PC-9 (cell line): ENCODE measurements at regions not wholly inside any gene's neighbourhood (a gene's known extent, or its start where the extent isn't known, plus 50 kb on each side); places are given as distances from the start of the nearest gene placed in this dataset.
A peak's percentile ranks its signal among the peaks of the same experiment; 100 is the strongest.
"Not testable (repeated sequence)": the region's sequence is repeated elsewhere in the genome, so short reads cannot be mapped to it uniquely, and the experiment has no call there.

Experiments used
- BruUV-seq: library from RNA; stranded (reverse); fragments of 400-500 nt; replicated peaks from 2 replicates; lab custom pipeline; 2021; lab: Mats Ljungman, UMichigan
- CTCF ChIA-PET: fragments of 300-600 bp; sonication (Branson Sonifier 250); formaldehyde crosslinking; loops from one replicate; lab custom pipeline; 2022; ENCODE audit warnings: antibody characterized with exemption; lab: Charles Lee
- POLR2A ChIA-PET: fragments of 300-600 bp; sonication (Branson Sonifier 250); formaldehyde crosslinking; loops from one replicate; lab custom pipeline; 2022; ENCODE audit warnings: antibody characterized with exemption; ENCODE audit not compliant: unreplicated experiment; lab: Charles Lee
- DNase-seq, 2 experiments: peaks; one replicate each; pipeline versions ENCODE4 v3.0.0 to v3.0.0-alpha.2; 2015 to 2022; ENCODE audit warnings: mixed read lengths in 1 of 2
- H2AFZ ChIP-seq: fragments of 200-600 bp; sonication (generic); 2 replicates; pipeline ENCODE4 v1.8.1; 2017; ENCODE audit warnings: antibody characterized with exemption
- H3F3A ChIP-seq: fragments of 200-600 bp; sonication (generic); 2 replicates; pipeline ENCODE4 v1.8.1; 2017; ENCODE audit warnings: antibody characterized with exemption, mild to moderate bottlenecking, low read depth; ENCODE audit not compliant: insufficient read depth
- H3K27ac ChIP-seq: fragments of 200-600 bp; sonication (generic); 2 replicates; pipeline ENCODE4 v1.6.1; 2016; ENCODE audit warnings: mixed run types
- H3K27me3 ChIP-seq: fragments of 200-600 bp; sonication (generic); 2 replicates; pipeline ENCODE4 v1.6.1; 2016; ENCODE audit warnings: low read depth, mixed run types; ENCODE audit not compliant: insufficient read depth
- H3K36me3 ChIP-seq: fragments of 200-600 bp; sonication (generic); 2 replicates; pipeline ENCODE4 v1.6.1; 2016; ENCODE audit warnings: low read depth, mixed run types
- H3K4me1 ChIP-seq: fragments of 200-600 bp; sonication (generic); replicated peaks from 2 replicates; pipeline ENCODE4 v1.6.1; 2016; ENCODE audit warnings: mixed run types; ENCODE audit not compliant: insufficient read depth
- H3K4me2 ChIP-seq: fragments of 200-600 bp; sonication (generic); 2 replicates; pipeline ENCODE4 v1.6.1; 2017; ENCODE audit warnings: mixed run types
- H3K4me3 ChIP-seq: fragments of 200-600 bp; sonication (generic); 2 replicates; pipeline ENCODE4 v1.6.1; 2016; ENCODE audit warnings: mixed run types
- H3K79me2 ChIP-seq: fragments of 200-600 bp; sonication (generic); 2 replicates; pipeline ENCODE4 v1.6.1; 2017; ENCODE audit warnings: low read depth, mixed run types
- H3K9me2 ChIP-seq: fragments of 200-600 bp; sonication (generic); 2 replicates; pipeline ENCODE4 v1.8.1; 2017; ENCODE audit warnings: mild to moderate bottlenecking; ENCODE audit not compliant: insufficient read depth
- H3K9me3 ChIP-seq: fragments of 200-600 bp; sonication (generic); 2 replicates; pipeline ENCODE4 v1.8.1; 2016; ENCODE audit warnings: low read depth; ENCODE audit not compliant: insufficient read depth
- H4K20me1 ChIP-seq: fragments of 200-600 bp; sonication (generic); 2 replicates; pipeline ENCODE4 v1.8.1; 2017; ENCODE audit not compliant: insufficient read depth
- EZH2 ChIP-seq: fragments of 200-600 bp; sonication (generic); IDR thresholded peaks from 2 replicates; pipeline ENCODE4 v1.8.0; 2017; ENCODE audit warnings: antibody characterized with exemption, low read depth
- intact Hi-C: fragments of 100-400 bp; cut with micrococcal nuclease; formaldehyde crosslinking; loops from one replicate; pipeline ENCODE4 v1.10.0; 2022; ENCODE audit not compliant: unreplicated experiment
- TF ChIP-seq, protein P1 (sequence below): fragments of 200-600 bp; sonication (generic); conservative IDR thresholded peaks from 2 replicates; pipeline ENCODE4 v1.6.1; 2017; ENCODE audit warnings: mixed run types, antibody characterized with exemption, mild to moderate bottlenecking, moderate library complexity

- H2AFZ ChIP-seq: no peak overlapping the region
- no peaks in the 10 kb centered on the region for H4K20me1 ChIP-seq
- no peaks in the 10 kb centered on the region for H3K27me3 ChIP-seq
- peaks cover 15% of the 10 kb centered on the region; the same call in 1 of the 2 replicates for H3F3A ChIP-seq
- TF ChIP-seq EZH2: no peak
- TF ChIP-seq, protein P1, sequence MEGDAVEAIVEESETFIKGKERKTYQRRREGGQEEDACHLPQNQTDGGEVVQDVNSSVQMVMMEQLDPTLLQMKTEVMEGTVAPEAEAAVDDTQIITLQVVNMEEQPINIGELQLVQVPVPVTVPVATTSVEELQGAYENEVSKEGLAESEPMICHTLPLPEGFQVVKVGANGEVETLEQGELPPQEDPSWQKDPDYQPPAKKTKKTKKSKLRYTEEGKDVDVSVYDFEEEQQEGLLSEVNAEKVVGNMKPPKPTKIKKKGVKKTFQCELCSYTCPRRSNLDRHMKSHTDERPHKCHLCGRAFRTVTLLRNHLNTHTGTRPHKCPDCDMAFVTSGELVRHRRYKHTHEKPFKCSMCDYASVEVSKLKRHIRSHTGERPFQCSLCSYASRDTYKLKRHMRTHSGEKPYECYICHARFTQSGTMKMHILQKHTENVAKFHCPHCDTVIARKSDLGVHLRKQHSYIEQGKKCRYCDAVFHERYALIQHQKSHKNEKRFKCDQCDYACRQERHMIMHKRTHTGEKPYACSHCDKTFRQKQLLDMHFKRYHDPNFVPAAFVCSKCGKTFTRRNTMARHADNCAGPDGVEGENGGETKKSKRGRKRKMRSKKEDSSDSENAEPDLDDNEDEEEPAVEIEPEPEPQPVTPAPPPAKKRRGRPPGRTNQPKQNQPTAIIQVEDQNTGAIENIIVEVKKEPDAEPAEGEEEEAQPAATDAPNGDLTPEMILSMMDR: no peak
- no peaks in the 10 kb centered on the region for H3K36me3 ChIP-seq
- H3K9me2 ChIP-seq: no peaks in the 10 kb centered on the region
- peaks cover 11% of the 10 kb centered on the region; the same call in 1 of the 2 replicates for H3K9me3 ChIP-seq
- POLR2A ChIA-PET: no interaction called here
- DNase-seq: no peak
- H3K4me2 ChIP-seq: no peak overlapping the region
- BruUV-seq: no TSS peak
- intact Hi-C loops: no loop called here
- no peaks in the 10 kb centered on the region for H3K79me2 ChIP-seq
- H3K4me3 ChIP-seq: no peak overlapping the region
- no peak overlapping the region for H3K27ac ChIP-seq
- CTCF ChIA-PET: no interaction called here
- peaks cover 29% of the 10 kb centered on the region for H3K4me1 ChIP-seq
These were observed 589.4 kb downstream of the ANKRD50 start for GRCh38 chr4:124123181-124123580.

DNA sequence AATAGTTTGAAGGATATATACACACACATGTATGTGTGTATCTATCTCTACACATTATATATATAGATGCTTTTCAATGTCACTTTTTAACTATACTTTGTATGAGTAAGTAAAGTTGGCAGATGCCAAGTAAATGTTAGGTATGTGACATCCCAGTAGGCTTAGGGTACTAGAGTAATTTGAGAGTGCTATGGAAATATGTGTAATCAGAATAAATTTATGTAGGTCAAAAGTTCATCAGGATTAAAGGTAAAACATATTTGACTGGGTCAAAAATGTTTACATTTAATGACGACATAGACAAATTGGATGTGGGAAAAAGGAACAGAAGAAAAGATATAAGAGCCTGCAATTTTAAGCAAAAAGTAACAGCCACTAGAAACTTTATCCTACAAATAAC, 588.8 kb downstream of the ANKRD50 start:
- ChIA-PET POLR2A (no interaction called here), CTCF (no interaction called here)
- Histone ChIP-seq H3K36me3 (no peaks in the 10 kb centered on the region), H3K4me2 (no peak overlapping the region), H3K27me3 (no peaks in the 10 kb centered on the region), H2AFZ (no peak overlapping the region), H3K79me2 (no peaks in the 10 kb centered on the region), H3K27ac (no peak overlapping the region), H4K20me1 (no peaks in the 10 kb centered on the region), H3K4me1 (peaks cover 29% of the 10 kb centered on the region), H3K9me2 (no peaks in the 10 kb centered on the region), H3K4me3 (no peak overlapping the region), H3F3A (peaks cover 15% of the 10 kb centered on the region; the same call in 1 of the 2 replicates), H3K9me3 (peaks cover 7% of the 10 kb centered on the region; the same call in 1 of the 2 replicates)
- peak in 1 of 2 experiments; percentile 64 for DNase-seq
- intact Hi-C loops: no loop called here
- TF ChIP-seq, protein P1: no peak
- no peak for TF ChIP-seq EZH2
- BruUV-seq: no TSS peak

DNA sequence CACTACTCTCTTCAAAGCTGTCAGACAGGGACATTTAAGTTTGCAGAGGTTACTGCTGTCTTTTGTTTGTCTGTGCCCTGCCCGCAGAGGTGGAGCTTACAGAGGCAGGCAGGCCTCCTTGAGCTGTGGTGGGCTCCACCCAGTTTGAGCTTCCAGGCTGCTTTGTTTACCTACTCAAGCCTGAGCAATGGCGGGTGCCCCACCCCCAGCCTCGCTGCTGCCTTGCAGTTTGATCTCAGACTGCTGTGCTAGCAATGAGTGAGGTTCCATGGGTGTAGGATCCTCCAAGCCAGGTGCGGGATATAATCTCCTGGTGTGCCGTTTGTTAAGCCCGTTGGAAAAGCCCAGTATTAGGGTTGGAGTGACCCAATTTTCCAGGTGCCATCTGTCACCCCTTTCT, 581.2 kb downstream of the ANKRD50 start:
- intact Hi-C loops, H2AFZ ChIP-seq, H3K27ac ChIP-seq, DNase-seq, H3K4me1 ChIP-seq, H3K9me3 ChIP-seq, H3F3A ChIP-seq, BruUV-seq, POLR2A ChIA-PET, H4K20me1 ChIP-seq, H3K4me2 ChIP-seq, H3K27me3 ChIP-seq, H3K4me3 ChIP-seq, H3K9me2 ChIP-seq, CTCF ChIA-PET, H3K36me3 ChIP-seq, H3K79me2 ChIP-seq: not testable (repeated sequence)

GRCh38 chr4:124132161-124132560, 580.4 kb downstream of the ANKRD50 start:
- Histone ChIP-seq H3K4me1 (no peaks in the 10 kb centered on the region), H3K36me3 (no peaks in the 10 kb centered on the region), H3K9me2 (no peaks in the 10 kb centered on the region), H3K79me2 (no peaks in the 10 kb centered on the region), H3K27me3 (no peaks in the 10 kb centered on the region), H3K4me2 (no peak overlapping the region), H2AFZ (no peak overlapping the region), H3F3A (no peaks in the 10 kb centered on the region), H3K9me3 (peaks cover 7% of the 10 kb centered on the region; the same call in 1 of the 2 replicates), H3K27ac (no peak overlapping the region), H4K20me1 (no peaks in the 10 kb centered on the region), H3K4me3 (no peak overlapping the region)
- BruUV-seq: no TSS peak
- POLR2A ChIA-PET: no interaction called here
- intact Hi-C loops: no loop called here
- TF ChIP-seq, protein P1: no peak
- no peak for TF ChIP-seq EZH2
- CTCF ChIA-PET: interaction anchor here (0.6 kb wide), 1 partner anchor 786 kb away, joined by 12 read pairs; no protein-coding TSS in a partner anchor
- no peak for DNase-seq
